ENCODE measurements at regions not wholly inside any gene's neighbourhood (a gene's known extent, or its start where the extent isn't known, plus 50 kb on each side); places are given as distances from the start of the nearest gene placed in this dataset.

GRCh38 chr15:39320886-39321285 lies 260.0 kb upstream of the THBS1 start:
- DNase-seq (ENCODE audit: low read depth in 1 of 2, low spot score in 1 of 2) = no peak

- no peak for DNase-seq (ENCODE audit: low read depth in 1 of 2, low spot score in 1 of 2)
Measured at GRCh38 chr15:39321977-39322376, 258.9 kb upstream of the THBS1 start.

DNA sequence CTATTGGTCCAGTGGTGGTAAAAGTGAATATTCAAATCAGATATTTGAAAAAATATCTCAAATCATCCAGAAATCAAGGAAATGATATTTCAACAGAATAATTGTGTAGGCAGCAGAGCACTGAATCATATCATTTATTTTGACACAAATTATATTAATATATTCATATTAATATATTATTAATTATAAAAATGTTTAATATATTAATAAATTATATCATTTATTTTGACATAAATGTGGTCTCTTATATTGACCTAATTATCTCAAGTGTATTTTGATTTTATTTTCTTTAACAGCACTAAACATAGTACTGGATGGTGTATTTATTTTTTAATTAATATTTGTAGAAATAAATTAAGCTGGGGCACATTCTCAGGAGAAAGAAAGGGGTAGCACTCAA lies 257.7 kb upstream of the THBS1 start:
- no peak for DNase-seq (ENCODE audit: low read depth in 1 of 2, low spot score in 1 of 2)

- no peak for DNase-seq (ENCODE audit: low read depth in 1 of 2, low spot score in 1 of 2)
Measured at GRCh38 chr15:39323706-39324105, 257.2 kb upstream of the THBS1 start.

GRCh38 chr15:39326306-39326975 lies 254.4 kb upstream of the THBS1 start:
- no peak for DNase-seq (ENCODE audit: low read depth in 1 of 2, low spot score in 1 of 2)

DNA sequence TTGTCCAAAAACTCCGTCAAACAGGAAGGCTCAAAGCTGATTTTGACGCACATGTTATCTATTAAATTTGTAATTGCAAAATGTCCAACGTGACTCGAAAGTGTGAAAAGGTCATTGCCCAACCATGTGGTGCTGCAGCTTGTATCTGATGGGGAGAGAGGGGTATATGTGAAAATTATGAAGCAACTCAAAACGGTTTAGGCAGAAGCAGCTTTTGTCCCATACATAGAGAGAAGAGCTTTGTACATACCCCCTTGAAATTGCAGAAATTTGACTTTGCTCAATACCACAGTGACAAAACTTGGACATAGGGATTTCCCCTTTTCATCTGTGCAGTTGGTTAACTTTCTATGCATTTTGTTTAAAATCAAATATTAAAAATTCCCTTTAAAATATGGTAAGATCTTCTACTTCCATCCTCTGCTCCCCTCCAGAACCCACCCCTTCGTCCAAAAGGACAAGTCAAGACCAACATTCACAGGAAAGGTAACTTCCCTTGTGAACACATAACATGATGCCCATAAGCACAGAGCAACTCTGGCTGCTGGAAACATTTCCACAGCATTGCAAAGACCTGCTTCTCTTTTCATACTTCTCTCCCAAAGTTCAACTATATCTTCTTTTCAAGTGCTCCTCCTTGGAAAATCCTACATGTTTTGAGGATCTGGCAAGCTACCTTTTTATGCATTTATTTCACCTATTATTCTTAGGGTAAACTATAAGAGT lies 253.7 kb upstream of the THBS1 start:
- DNase-seq (ENCODE audit: low read depth in 1 of 2, low spot score in 1 of 2) = no peak

GRCh38 chr15:39330061-39330460 lies 250.8 kb upstream of the THBS1 start:
- no peak for DNase-seq (ENCODE audit: low read depth in 1 of 2, low spot score in 1 of 2)

GRCh38 chr15:39331584-39331983 lies 249.3 kb upstream of the THBS1 start:
- DNase-seq (ENCODE audit: low read depth in 1 of 2, low spot score in 1 of 2) = no peak

GRCh38 chr15:39332846-39333245 lies 248.0 kb upstream of the THBS1 start:
- no peak for DNase-seq (ENCODE audit: low read depth in 1 of 2, low spot score in 1 of 2)

GRCh38 chr15:39333393-39333792 lies 247.5 kb upstream of the THBS1 start:
- no peak for DNase-seq (ENCODE audit: low read depth in 1 of 2, low spot score in 1 of 2)

- DNase-seq (ENCODE audit: low read depth in 1 of 2, low spot score in 1 of 2) = no peak
Measured at GRCh38 chr15:39333896-39334295, 247.0 kb upstream of the THBS1 start.

DNA sequence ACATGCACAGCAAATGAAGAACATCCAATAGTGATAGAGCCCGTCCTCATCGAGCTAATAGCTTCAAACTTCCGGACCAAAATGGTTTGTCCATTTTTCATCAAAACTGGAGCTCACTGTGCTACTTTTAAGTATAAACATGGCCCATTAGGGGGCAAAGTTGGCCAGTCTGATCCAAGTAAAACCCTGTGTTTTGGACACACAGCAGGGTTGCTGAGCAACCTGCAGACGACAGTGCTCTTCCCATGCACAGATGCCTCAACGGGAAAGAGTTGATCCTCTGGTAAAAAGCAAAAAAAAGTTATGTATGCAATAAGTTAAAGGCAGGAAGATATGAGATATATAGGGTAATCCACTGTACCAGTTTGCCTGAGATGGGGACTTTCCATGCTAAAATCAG lies 244.0 kb upstream of the THBS1 start:
- no peak for DNase-seq (ENCODE audit: low read depth in 1 of 2, low spot score in 1 of 2)

DNA sequence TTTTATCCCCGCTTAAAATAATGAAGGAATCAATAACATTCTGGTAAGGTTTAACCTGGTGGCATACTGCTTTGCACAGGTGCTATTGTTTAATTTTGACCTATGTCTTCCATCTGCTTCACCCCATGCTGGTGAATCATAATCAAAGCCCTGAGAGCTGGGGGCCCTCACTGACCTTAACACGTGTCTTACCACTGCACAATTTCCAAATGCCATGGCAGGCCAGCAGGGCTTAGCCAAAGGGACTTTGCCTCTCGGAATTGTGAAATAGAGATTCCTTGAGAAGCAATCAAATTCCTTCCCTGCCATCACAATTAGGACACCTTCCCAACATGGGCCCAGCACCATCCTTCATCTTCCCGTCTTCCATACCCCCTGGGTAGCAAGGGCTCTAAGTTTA lies 242.6 kb upstream of the THBS1 start:
- DNase-seq (ENCODE audit: low read depth in 1 of 2, low spot score in 1 of 2) = no peak

- no peak for DNase-seq (ENCODE audit: low read depth in 1 of 2, low spot score in 1 of 2)
Measured at GRCh38 chr15:39340903-39341645, 239.8 kb upstream of the THBS1 start.

GRCh38 chr15:39344662-39345141 lies 236.2 kb upstream of the THBS1 start:
- no peak for DNase-seq (ENCODE audit: low read depth in 1 of 2, low spot score in 1 of 2)

DNA sequence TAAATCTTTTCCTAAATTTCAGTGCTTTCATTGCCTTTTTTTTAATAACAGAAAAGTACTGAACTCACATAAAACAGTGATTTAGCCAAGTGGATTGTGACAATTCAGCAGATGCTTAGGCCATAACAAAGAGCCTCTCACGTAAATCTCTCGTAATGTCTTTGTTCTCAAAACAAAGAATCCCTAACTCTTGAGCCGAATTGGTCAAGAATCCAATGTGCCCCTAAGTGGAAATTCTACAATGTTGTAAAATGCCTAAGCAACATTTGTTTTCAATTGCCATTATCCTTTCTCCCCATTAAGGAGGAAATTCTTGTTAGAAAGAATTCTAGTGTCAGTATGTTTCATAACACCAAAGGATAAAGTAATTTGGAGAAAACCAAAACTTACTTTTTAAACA lies 235.7 kb upstream of the THBS1 start:
- DNase-seq (ENCODE audit: low read depth in 1 of 2, low spot score in 1 of 2) = no peak

GRCh38 chr15:39347453-39347852 lies 233.4 kb upstream of the THBS1 start:
- DNase-seq (ENCODE audit: low read depth in 1 of 2, low spot score in 1 of 2) = no peak

DNA sequence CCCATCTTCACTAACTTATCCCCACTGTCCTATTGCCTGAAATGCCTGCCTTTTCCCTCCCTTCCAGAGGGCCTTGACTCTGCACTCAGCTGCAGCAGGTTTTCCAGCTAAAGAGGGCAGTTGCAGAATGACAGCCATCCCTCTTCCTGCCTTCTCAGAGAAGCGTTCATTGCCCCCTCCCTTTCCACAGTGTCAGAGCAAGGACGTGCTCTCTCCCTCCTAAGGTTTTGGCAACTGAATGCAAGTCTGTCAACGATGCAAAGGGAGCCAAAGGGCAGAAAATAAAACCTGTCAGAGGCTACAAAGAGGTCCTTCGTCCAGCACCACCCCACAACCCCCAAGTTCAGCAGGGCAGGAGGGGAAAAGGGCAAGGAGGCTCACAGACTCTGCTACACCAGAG lies 230.1 kb upstream of the THBS1 start:
- no peak for DNase-seq (ENCODE audit: low read depth in 1 of 2, low spot score in 1 of 2)

- no peak for DNase-seq (ENCODE audit: low read depth in 1 of 2, low spot score in 1 of 2)
Measured at GRCh38 chr15:39354189-39354588, 226.7 kb upstream of the THBS1 start.

DNA sequence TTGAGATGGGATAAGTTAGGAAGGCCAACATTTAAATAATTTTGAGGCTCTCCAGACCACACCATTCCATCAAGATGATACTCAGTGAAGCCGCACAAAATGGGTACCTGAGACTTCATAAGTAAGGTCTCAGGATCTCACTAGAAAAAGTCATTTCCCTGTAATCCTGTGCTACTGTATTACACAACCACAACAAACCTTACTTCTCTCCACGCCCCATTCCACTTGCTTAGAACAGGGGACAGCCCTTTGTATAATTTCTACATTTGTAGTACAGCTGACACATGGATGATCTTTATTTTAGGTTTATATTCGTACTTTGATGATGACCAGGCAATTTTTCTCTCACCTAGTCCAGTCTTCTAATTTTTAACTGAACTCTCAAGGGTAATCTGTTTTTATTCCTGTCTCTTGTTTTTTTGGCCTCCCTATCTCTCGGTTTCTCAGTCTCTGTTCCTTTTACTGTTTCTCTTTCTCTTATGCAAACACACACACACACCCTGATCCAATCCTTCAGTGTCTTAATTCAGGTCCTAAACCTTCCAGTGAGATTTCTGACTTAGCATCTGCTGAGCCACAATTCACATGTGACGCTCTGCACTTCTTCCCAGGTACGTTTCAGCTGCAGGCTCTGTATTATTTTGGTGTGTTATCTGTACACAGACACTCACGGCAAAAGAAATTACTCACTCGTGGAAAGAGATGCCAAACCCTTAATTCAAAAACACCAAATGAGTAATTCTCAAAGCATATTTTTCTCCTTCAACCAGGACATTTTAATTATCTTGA lies 223.2 kb upstream of the THBS1 start:
- no peak for DNase-seq (ENCODE audit: low read depth in 1 of 2, low spot score in 1 of 2)

- DNase-seq (ENCODE audit: low read depth in 1 of 2, low spot score in 1 of 2) = no peak
Measured at GRCh38 chr15:39358441-39359041, 222.3 kb upstream of the THBS1 start.

Data from activated CD4-positive, alpha-beta T cell treated with anti-CD3 and anti-CD28 coated beads, Interleukin-2, amount 50 U/mL, for 24 hours (primary cell).